ENCODE measurements at regions not wholly inside any gene's neighbourhood (a gene's known extent, or its start where the extent isn't known, plus 50 kb on each side); places are given as distances from the start of the nearest gene placed in this dataset.

DNA sequence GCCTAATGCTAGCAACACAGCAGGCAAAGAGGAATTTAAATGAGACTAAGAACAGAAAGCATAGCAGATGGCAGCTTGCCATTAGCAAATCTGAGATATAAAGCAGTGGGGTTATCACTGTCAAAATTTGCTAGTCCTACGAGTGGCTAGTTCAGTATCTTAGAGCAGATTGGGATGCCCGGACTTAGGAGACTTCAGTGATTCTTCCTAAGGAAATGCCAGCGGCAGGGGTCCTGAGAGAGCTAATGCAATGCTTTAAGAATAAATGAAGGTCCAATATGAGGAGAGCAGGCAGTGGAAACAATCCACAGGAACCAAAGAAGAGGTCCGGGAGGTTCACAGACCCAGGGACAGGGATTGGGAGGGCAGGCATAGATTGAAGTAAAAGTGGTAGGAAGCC lies 169.3 kb upstream of the NPSR1 start (continued):
- TF ChIP-seq, protein P1, sequence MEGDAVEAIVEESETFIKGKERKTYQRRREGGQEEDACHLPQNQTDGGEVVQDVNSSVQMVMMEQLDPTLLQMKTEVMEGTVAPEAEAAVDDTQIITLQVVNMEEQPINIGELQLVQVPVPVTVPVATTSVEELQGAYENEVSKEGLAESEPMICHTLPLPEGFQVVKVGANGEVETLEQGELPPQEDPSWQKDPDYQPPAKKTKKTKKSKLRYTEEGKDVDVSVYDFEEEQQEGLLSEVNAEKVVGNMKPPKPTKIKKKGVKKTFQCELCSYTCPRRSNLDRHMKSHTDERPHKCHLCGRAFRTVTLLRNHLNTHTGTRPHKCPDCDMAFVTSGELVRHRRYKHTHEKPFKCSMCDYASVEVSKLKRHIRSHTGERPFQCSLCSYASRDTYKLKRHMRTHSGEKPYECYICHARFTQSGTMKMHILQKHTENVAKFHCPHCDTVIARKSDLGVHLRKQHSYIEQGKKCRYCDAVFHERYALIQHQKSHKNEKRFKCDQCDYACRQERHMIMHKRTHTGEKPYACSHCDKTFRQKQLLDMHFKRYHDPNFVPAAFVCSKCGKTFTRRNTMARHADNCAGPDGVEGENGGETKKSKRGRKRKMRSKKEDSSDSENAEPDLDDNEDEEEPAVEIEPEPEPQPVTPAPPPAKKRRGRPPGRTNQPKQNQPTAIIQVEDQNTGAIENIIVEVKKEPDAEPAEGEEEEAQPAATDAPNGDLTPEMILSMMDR (IDR thresholded peaks at IDR 0.05 in 2 of 3, conservative IDR thresholded peaks at IDR 0.05 in 1 of 3; ENCODE audit: borderline replicate concordance in 1 of 3, insufficient read depth in 1 of 3, low read depth in 2 of 3, low read length in 2 of 3): no peak
- TF ChIP-seq ZNF274 (IDR thresholded peaks at IDR 0.05; ENCODE audit: low read depth, low read length) (no peak), EZH2 (IDR thresholded peaks at IDR 0.05) (no peak), POLR2AphosphoS5 (IDR thresholded peaks at IDR 0.05; ENCODE audit: low read depth, low read length) (no peak), EGR1 (IDR thresholded peaks at IDR 0.05; ENCODE audit: low read depth) (no peak), TCF7L2 (IDR thresholded peaks at IDR 0.05; ENCODE audit: borderline replicate concordance, extremely low read depth, insufficient read depth, insufficient read length) (no peak), SP1 (IDR thresholded peaks at IDR 0.05; ENCODE audit: low read depth) (no peak), YY1 (IDR thresholded peaks at IDR 0.05; ENCODE audit: extremely low read depth, insufficient replicate concordance, low read depth, low read length) (no peak)
- TF ChIP-seq, protein P2, sequence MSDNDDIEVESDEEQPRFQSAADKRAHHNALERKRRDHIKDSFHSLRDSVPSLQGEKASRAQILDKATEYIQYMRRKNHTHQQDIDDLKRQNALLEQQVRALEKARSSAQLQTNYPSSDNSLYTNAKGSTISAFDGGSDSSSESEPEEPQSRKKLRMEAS (IDR thresholded peaks at IDR 0.05): no peak
- TF ChIP-seq, protein P3, sequence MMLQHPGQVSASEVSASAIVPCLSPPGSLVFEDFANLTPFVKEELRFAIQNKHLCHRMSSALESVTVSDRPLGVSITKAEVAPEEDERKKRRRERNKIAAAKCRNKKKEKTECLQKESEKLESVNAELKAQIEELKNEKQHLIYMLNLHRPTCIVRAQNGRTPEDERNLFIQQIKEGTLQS (IDR thresholded peaks at IDR 0.05): no peak

DNA sequence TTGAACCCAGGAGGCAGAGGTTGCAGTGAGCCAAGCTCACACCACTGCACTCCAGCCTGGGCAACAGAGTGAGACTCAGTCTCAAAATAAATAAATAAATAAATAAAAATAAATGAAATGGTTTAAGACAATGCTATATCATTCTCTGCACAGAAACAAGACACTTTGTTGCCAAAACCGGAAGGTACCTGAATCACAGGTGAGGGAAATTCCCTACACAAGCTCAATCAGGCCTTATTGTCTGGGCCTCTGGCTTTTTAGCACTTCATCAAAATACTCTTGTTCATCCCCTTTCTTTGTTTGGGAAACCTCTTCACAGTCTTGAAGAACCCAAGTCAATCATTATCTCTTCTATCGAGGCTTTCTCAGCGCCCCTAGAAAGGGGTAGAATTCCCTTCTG lies 166.1 kb upstream of the NPSR1 start:
- no peaks in the 10 kb centered on the region for H3K9me2 ChIP-seq (ENCODE audit: insufficient read depth)
- POLR2A ChIA-PET: no interaction called here
- TF ChIP-seq FOSL1 (IDR thresholded peaks at IDR 0.05; ENCODE audit: low read depth): no peak
- TF ChIP-seq EZH2phosphoT487 (IDR thresholded peaks at IDR 0.05; ENCODE audit: borderline replicate concordance): no peak
- TF ChIP-seq SIN3A (IDR thresholded peaks at IDR 0.05; ENCODE audit: low read depth): no peak
- TF ChIP-seq EGR1 (IDR thresholded peaks at IDR 0.05; ENCODE audit: low read depth): no peak
- TF ChIP-seq TCF7L2 (IDR thresholded peaks at IDR 0.05; ENCODE audit: borderline replicate concordance, extremely low read depth, insufficient read depth, insufficient read length): no peak
- TF ChIP-seq POLR2AphosphoS5 (IDR thresholded peaks at IDR 0.05; ENCODE audit: low read depth, low read length): no peak
- TF ChIP-seq RAD21 (IDR thresholded peaks at IDR 0.05; ENCODE audit: low read depth): no peak
- TF ChIP-seq ELF1 (IDR thresholded peaks at IDR 0.05; ENCODE audit: borderline replicate concordance, low read depth): no peak
- TF ChIP-seq JUND (IDR thresholded peaks at IDR 0.05): no peak
- TF ChIP-seq, protein P1 (IDR thresholded peaks at IDR 0.05 in 2 of 3, conservative IDR thresholded peaks at IDR 0.05 in 1 of 3; ENCODE audit: borderline replicate concordance in 1 of 3, insufficient read depth in 1 of 3, low read depth in 2 of 3, low read length in 2 of 3): no peak
- no peak for TF ChIP-seq ZNF274 (IDR thresholded peaks at IDR 0.05; ENCODE audit: low read depth, low read length)
- TF ChIP-seq ZFX (IDR thresholded peaks at IDR 0.05): no peak
- TF ChIP-seq, protein P2 (IDR thresholded peaks at IDR 0.05): no peak
- no peak for TF ChIP-seq CBX3 (IDR thresholded peaks at IDR 0.05; ENCODE audit: low read depth)
- TF ChIP-seq SRF (IDR thresholded peaks at IDR 0.05; ENCODE audit: low read depth): no peak
- no peak for TF ChIP-seq POLR2A (IDR thresholded peaks at IDR 0.05; ENCODE audit: borderline replicate concordance, extremely low read depth, insufficient read depth, insufficient read length)

More for the DNA sequence above, 166.1 kb upstream of the NPSR1 start:
- Histone ChIP-seq H3K36me3 (ENCODE audit: control insufficient read depth in 1 of 2, insufficient read depth in 2 of 2, low read length in 2 of 2) (no peaks in the 10 kb centered on the region), H3K4me2 (ENCODE audit: low read length) (no peak overlapping the region), H3K4me3 (replicated peaks in 1 of 2; ENCODE audit: low read depth in 1 of 2, low read length in 2 of 2) (no peak overlapping the region), H3K79me2 (ENCODE audit: insufficient read depth, low read length) (no peaks in the 10 kb centered on the region), H3K9me3 (ENCODE audit: control insufficient read depth in 1 of 2, insufficient read depth in 1 of 2, low read depth in 1 of 2, low read length in 2 of 2) (no peaks in the 10 kb centered on the region), H2AFZ (ENCODE audit: low read depth, low read length, poor library complexity, severe bottlenecking) (no peak overlapping the region), H3K9ac (ENCODE audit: low read length) (no peak overlapping the region), H3K4me1 (ENCODE audit: control insufficient read depth in 1 of 2, insufficient read depth in 2 of 2, low read length in 2 of 2) (no peaks in the 10 kb centered on the region), H3K27me3 (ENCODE audit: insufficient read depth, low read length) (no peaks in the 10 kb centered on the region), H4K20me1 (ENCODE audit: insufficient read depth) (no peaks in the 10 kb centered on the region), H3K27ac (ENCODE audit: low read depth, low read length) (no peak overlapping the region)
- CTCF ChIA-PET: no interaction called here
- no TSS peak for BruUV-seq (replicated peaks)
- no peak for ATAC-seq
- intact Hi-C loops (cut with micrococcal nuclease): no loop called here
- no peak for DNase-seq (ENCODE audit: low read depth, low spot score)
- RAD21 ChIA-PET (ENCODE audit: low non-redundant PET in 1 of 2, low total read pairs in 2 of 2, uncharacterized antibody in 2 of 2, unreplicated experiment in 2 of 2): no interaction called here
